OCI-LY3 (cell line): ENCODE measurements at regions not wholly inside any gene's neighbourhood (a gene's known extent, or its start where the extent isn't known, plus 50 kb on each side); places are given as distances from the start of the nearest gene placed in this dataset.

Source experiments
- CTCF ChIP-seq: fragments of 200-600, 300-600 bp; sonication (generic); IDR thresholded peaks from 2 replicates; pipeline ENCODE4 v1.5.1; 2014; ENCODE audit warnings: antibody characterized with exemption, low read length, low read depth
- EZH2phosphoT487 ChIP-seq: fragments of 200-600 bp; shearing (Covaris generic); IDR thresholded peaks from 2 replicates; pipeline ENCODE4 v1.6.1; 2018; ENCODE audit warnings: antibody characterized with exemption, mixed run types, low read depth

GRCh38 chr3:5349343-5349742 is 161.8 kb downstream of the EDEM1 start:
- TF ChIP-seq CTCF (no peak), EZH2phosphoT487 (no peak)
